NT2/D1 (cell line): ENCODE measurements at regions not wholly inside any gene's neighbourhood (a gene's known extent, or its start where the extent isn't known, plus 50 kb on each side); places are given as distances from the start of the nearest gene placed in this dataset.

Source experiments
- YY1 ChIP-seq: IDR thresholded peaks from 2 replicates; pipeline ENCODE4 v1.6.1; 2011; ENCODE audit not compliant: insufficient read length, insufficient read depth
- ZNF274 ChIP-seq: IDR thresholded peaks from 2 replicates; pipeline ENCODE4 v1.6.1; 2011; ENCODE audit warnings: mild to moderate bottlenecking, low read depth, low read length

- TF ChIP-seq YY1 (no peak), ZNF274 (no peak)
Measured at GRCh38 chr3:118538187-118538586, 496.5 kb downstream of the IGSF11 start.
